ENCODE measurements at regions not wholly inside any gene's neighbourhood (a gene's known extent, or its start where the extent isn't known, plus 50 kb on each side); places are given as distances from the start of the nearest gene placed in this dataset.

- Histone ChIP-seq H3K9me3 (ENCODE audit: severe bottlenecking) (no peaks in the 10 kb centered on the region), H3K4me3 (ENCODE audit: low read depth, low read length) (no peak overlapping the region), H3K27me3 (ENCODE audit: insufficient read depth, low read depth, severe bottlenecking) (no peaks in the 10 kb centered on the region), H3K36me3 (no peaks in the 10 kb centered on the region), H3K27ac (no peak overlapping the region)
- TF ChIP-seq CTCF (IDR thresholded peaks at IDR 0.05; ENCODE audit: low read depth, low read length), result no peak
- no peak for DNase-seq
Measured at GRCh38 chr5:99247346-99247745, 318.5 kb upstream of the CHD1 start.

- TF ChIP-seq CTCF (IDR thresholded peaks at IDR 0.05; ENCODE audit: low read depth, low read length), result no peak
Measured at GRCh38 chr5:99243111-99243510, 314.3 kb upstream of the CHD1 start.

GRCh38 chr5:99239826-99240360, 311.1 kb upstream of the CHD1 start:
- DNase-seq, result no peak
- no peaks in the 10 kb centered on the region for H3K27me3 ChIP-seq (ENCODE audit: insufficient read depth, low read depth, severe bottlenecking)
- no peak for TF ChIP-seq CTCF (IDR thresholded peaks at IDR 0.05; ENCODE audit: low read depth, low read length)
- no peaks in the 10 kb centered on the region for H3K36me3 ChIP-seq
- no peak overlapping the region for H3K27ac ChIP-seq
- no peaks in the 10 kb centered on the region for H3K9me3 ChIP-seq (ENCODE audit: severe bottlenecking)
- no peak overlapping the region for H3K4me3 ChIP-seq (ENCODE audit: low read depth, low read length)

More at GRCh38 chr5:99243111-99243510, 314.3 kb upstream of the CHD1 start:
- no peak for DNase-seq
- Histone ChIP-seq H3K27me3 (ENCODE audit: insufficient read depth, low read depth, severe bottlenecking) (no peaks in the 10 kb centered on the region), H3K4me3 (ENCODE audit: low read depth, low read length) (no peak overlapping the region), H3K36me3 (no peaks in the 10 kb centered on the region), H3K27ac (no peak overlapping the region), H3K9me3 (ENCODE audit: severe bottlenecking) (no peaks in the 10 kb centered on the region)

- Histone ChIP-seq H3K9me3 (ENCODE audit: severe bottlenecking) (no peaks in the 10 kb centered on the region), H3K4me3 (ENCODE audit: low read depth, low read length) (no peak overlapping the region), H3K27ac (no peak overlapping the region), H3K27me3 (ENCODE audit: insufficient read depth, low read depth, severe bottlenecking) (no peaks in the 10 kb centered on the region), H3K36me3 (no peaks in the 10 kb centered on the region)
- DNase-seq, result no peak
- no peak for TF ChIP-seq CTCF (IDR thresholded peaks at IDR 0.05; ENCODE audit: low read depth, low read length)
Measured at GRCh38 chr5:99191206-99191745, 262.5 kb upstream of the CHD1 start.

GRCh38 chr5:99187611-99188010, 258.8 kb upstream of the CHD1 start:
- no peak for TF ChIP-seq CTCF (IDR thresholded peaks at IDR 0.05; ENCODE audit: low read depth, low read length)
- no peak for DNase-seq
- Histone ChIP-seq H3K27me3 (ENCODE audit: insufficient read depth, low read depth, severe bottlenecking) (no peaks in the 10 kb centered on the region), H3K9me3 (ENCODE audit: severe bottlenecking) (no peaks in the 10 kb centered on the region), H3K4me3 (ENCODE audit: low read depth, low read length) (no peak overlapping the region), H3K27ac (no peak overlapping the region), H3K36me3 (no peaks in the 10 kb centered on the region)

- Histone ChIP-seq H3K4me3 (ENCODE audit: low read depth, low read length) (no peak overlapping the region), H3K27ac (no peak overlapping the region), H3K9me3 (ENCODE audit: severe bottlenecking) (peaks cover 4% of the 10 kb centered on the region), H3K36me3 (no peaks in the 10 kb centered on the region), H3K27me3 (ENCODE audit: insufficient read depth, low read depth, severe bottlenecking) (no peaks in the 10 kb centered on the region)
- no peak for TF ChIP-seq CTCF (IDR thresholded peaks at IDR 0.05; ENCODE audit: low read depth, low read length)
- no peak for DNase-seq
Measured at GRCh38 chr5:99179206-99179605, 250.4 kb upstream of the CHD1 start.

All from WERI-Rb-1 (cell line).